SK-N-MC (cell line): ENCODE measurements at regions not wholly inside any gene's neighbourhood (a gene's known extent, or its start where the extent isn't known, plus 50 kb on each side); places are given as distances from the start of the nearest gene placed in this dataset.

Experiments used
- EZH2 ChIP-seq: fragments of 200-600 bp; sonication (generic); IDR thresholded peaks from one replicate; pipeline ENCODE4 v1.6.1; 2017; ENCODE audit warnings: antibody characterized with exemption
- FOXP2 ChIP-seq: optimal IDR thresholded peaks from 2 replicates; pipeline ENCODE3; 2011; ENCODE audit warnings: mild to moderate bottlenecking, moderate library complexity; ENCODE audit not compliant: insufficient read depth; ENCODE audit errors: extremely low read length, control extremely low read depth
- POLR2AphosphoS5 ChIP-seq: IDR thresholded peaks from 2 replicates; pipeline ENCODE4 v1.6.1; 2012; ENCODE audit warnings: mild to moderate bottlenecking, low read depth, low read length, borderline replicate concordance

- no peak for TF ChIP-seq EZH2
- TF ChIP-seq POLR2AphosphoS5 = no peak
- TF ChIP-seq FOXP2 = no peak
Observed at GRCh38 chr7:153607354-153607753, 444.8 kb upstream of the DPP6 start.
